ENCODE measurements at regions not wholly inside any gene's neighbourhood (a gene's known extent, or its start where the extent isn't known, plus 50 kb on each side); places are given as distances from the start of the nearest gene placed in this dataset.

GRCh38 chr13:67299072-67299635 is 69.0 kb upstream of the PCDH9 start:
- no peak for DNase-seq

DNA sequence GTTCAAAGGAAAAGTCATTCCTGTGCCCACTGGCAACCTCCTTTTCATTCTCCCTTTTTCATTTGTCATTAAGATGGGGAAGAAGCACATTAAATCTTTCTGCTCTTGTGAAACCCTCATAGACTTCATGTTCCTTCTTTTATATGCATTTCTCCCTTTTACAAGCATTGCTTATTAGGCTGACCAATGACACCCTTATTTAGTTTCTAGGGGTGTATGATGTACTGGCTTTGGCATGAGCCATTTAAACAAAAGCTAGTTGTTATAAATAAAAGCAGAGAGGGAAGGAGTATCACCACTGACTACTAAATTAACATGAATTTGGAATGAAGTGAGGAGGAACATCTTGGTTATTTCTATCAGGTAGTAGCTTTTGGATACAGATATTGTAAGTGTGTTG is 68.2 kb upstream of the PCDH9 start:
- no peak for DNase-seq

GRCh38 chr13:67296511-67296910 is 66.4 kb upstream of the PCDH9 start:
- no peak for DNase-seq

- DNase-seq: no peak
Measured at GRCh38 chr13:67292886-67293285, 62.8 kb upstream of the PCDH9 start.

GRCh38 chr13:67285611-67286010 is 55.5 kb upstream of the PCDH9 start:
- DNase-seq: no peak

DNA sequence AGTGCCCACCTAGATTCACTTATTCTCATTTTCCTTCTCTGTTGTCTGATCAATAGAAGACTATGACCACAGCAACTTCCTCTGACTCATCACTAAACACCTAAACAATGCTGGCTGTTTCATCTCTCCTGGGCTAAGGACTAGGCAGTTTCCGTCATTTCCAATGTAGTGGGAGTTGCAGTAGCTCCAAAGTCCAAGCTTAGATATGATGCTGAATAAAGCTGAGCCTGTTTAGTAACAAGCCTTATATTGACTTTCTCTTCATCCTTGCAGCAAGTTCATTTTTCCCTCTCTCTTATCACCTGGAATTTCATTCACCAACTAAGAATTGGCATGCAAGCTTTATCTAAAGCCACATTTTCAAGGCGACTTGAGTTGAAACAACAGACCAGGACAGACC is 53.5 kb upstream of the PCDH9 start:
- no peak for DNase-seq

DNA sequence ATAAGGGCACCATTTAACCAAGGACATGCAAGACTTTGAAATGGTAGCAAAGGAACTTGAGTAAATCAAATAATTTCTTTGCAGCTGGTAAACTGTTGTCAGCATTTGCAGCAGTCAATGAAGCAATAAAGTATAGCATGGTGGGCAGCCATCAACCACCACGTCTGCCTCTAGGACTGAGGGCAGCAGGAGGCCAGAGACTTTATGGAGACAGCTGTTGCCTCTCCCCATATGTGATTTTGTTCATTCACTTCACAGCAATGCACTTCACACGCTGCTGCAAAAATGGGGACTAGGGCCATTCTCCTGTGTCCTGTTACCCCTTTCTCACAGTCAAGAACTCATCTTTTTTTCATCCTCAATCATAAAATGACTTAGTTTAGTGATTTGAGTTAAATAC is 51.3 kb upstream of the PCDH9 start:
- DNase-seq: no peak

Data from NCI-H345 (cell line).